GM19372 (cell line): ENCODE measurements at regions not wholly inside any gene's neighbourhood (a gene's known extent, or its start where the extent isn't known, plus 50 kb on each side); places are given as distances from the start of the nearest gene placed in this dataset.
"Not testable (repeated sequence)": the region's sequence is repeated elsewhere in the genome, so short reads cannot be mapped to it uniquely, and the experiment has no call there.

Experiments
- ATAC-seq: cut with Tn5 transposase; IDR thresholded peaks from one replicate; pipeline ENCODE4 v1.9.1; 2021; ENCODE audit warnings: mild to moderate bottlenecking, low read depth, moderate library complexity; ENCODE audit not compliant: unreplicated experiment

DNA sequence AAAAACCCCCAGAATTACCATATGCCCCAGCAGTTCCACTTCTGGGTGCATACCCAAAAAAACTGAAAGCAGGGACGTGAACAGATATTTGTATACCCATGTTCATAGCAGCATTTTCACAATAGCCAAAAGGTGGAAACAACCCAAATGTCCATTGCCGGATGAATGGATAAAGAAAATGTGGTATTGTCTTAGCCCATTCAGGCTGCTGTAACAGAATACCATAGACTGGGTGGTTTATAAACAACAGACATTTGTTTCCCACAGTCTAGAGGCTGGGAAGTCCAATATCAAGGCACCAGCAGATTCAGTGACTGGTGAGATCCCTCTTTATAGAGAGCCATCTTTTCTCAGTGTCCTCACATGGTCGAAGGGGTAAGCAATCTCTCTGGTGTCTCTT is 182.1 kb upstream of the ANKRD28 start:
- no peak for ATAC-seq

- ATAC-seq = no peak
Measured at GRCh38 chr3:15982243-15982642, 184.5 kb upstream of the ANKRD28 start.

DNA sequence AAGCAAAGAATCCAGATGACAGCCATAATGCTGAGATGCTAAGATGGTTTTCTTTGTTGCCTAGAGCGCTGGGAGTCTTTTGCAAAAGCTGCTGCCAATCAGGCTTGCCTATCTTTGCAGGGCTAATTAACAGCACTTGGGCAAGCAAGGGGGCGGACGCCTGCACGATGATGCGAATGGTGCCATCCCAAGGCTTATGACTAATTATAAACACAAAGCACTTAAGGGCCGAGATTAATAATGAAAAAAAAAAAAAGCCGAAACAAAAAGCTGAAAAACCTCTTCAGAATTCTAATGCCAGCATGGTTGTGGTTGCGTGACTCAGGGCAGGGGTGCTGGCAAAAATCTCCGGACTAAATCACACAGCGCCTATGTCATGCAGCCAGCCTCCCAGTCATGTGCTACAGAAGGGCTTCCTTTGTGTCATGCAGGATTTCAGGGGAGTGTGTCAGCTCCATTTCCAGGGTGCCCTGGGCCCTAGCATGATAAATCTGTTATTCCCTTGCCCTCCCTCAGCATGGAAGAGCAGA is 185.0 kb upstream of the ANKRD28 start:
- no peak for ATAC-seq

DNA sequence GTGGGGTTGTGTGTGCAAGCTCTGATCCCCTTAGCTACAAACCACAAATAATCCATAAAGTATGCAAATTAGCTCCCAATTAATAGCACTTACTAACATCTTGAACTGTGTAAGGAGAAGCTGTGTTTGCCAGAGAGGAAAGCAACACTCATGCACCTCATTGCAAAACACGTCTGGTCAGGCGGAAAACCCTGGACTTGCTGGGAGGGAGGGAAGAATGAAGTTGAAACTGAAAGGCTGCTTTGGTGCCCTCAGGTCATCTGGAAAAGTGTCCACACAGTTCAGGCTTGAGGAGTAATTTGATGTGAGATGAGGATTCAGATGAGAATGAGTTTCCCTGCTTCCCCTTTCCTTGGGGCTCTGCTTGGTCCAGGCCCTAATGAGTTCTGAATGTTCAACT is 185.5 kb upstream of the ANKRD28 start:
- no peak for ATAC-seq

- ATAC-seq = no peak
Measured at GRCh38 chr3:15983693-15984092, 185.9 kb upstream of the ANKRD28 start.

DNA sequence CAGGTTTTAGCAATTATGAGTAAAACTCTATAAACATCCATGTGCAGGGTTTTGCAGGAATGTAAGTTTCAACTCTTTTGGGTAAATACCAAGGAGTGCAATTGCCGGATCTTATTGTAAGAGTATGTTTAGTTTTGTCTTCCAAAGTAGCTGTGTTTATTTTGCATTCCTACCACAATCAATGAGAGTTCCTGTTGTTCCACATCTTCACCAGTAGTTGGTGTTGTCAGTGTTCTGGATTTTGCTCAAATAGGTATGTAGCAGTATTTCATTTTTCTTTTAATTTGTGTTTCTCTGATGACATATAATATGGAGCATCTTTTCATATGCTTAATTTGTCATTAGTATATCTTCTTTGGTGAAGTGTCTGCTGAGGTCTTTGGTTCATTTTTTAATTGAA is 185.1 kb upstream of the GALNT15 start:
- ATAC-seq = no peak

GRCh38 chr3:15993660-15994059 is 180.8 kb upstream of the GALNT15 start:
- not testable (repeated sequence) for ATAC-seq

DNA sequence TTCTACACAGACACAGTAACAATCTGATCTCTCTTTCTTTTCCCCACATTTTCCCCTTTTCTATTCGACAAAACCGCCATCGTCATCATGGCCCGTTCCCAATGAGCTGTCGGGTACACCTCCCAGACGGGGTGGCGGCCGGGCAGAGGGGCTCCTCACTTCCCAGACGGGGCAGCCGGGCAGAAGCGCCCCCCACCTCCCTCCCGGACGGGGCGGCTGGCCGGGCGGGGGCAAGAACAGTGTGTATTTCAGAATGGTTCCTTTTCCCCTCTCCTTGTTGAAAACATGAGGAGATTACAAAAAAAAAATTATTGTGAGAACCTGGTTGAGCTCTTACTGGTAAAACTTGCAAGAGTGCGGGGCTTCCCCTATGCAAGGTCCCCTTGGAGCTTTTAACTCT is 178.0 kb upstream of the GALNT15 start:
- ATAC-seq = not testable (repeated sequence)

- no peak for ATAC-seq
Measured at GRCh38 chr3:15997274-15997943, 177.1 kb upstream of the GALNT15 start.

- no peak for ATAC-seq
Measured at GRCh38 chr3:15998911-15999310, 175.6 kb upstream of the GALNT15 start.

DNA sequence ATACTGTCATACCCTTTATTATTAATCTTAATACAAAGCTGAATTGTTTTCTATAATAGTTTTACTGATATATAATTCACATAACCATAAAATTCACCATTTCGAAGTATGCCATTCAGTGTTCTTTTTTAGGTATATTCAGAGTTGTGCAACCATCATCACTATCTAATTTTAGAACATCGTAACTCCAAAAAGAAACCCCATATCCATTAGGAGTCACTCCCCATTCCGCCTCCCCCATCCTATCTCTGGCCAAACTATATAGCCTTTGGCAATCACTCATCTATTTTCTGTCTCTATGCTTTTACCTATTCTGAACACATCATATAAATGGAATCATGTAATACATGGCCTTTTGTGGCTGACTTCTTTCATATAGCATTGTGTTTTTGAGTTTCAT is 169.7 kb upstream of the GALNT15 start:
- ATAC-seq = no peak

DNA sequence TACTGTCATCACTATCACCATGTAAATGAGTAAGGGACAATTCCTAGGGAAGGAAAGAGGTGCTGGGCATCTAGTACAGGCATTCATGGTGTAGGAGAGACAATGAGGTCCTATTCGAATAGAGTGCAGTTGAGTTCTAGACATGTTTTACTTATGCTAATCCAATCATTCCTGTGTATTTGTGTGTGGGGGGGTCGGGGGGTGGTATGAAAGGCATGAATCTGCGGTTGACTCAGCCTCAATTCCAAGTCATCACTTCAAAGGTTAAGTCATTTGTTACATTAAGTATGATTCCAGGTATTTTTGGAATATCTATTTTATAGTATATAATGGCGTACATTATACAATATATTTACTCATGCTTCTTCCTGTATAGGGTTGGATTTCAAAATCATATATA is 163.1 kb upstream of the GALNT15 start:
- ATAC-seq = no peak

DNA sequence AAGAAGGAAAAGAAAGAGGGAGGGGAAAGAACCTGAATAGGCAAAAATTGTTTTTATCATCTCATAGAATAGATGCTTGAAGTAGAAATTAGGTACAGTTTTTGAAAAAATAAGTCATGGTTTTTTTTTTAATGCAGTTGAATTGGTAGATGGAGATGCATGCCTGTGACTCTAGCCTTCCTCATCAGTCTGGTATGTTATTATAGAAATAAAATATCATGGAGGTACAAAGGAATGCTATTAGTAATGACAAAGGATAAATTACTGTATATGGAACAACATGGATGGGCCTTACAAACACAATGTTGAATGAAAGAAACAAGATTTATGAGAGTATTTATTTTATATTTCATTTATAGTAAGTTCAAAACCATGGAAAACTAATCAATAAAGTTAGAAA is 162.4 kb upstream of the GALNT15 start:
- no peak for ATAC-seq

DNA sequence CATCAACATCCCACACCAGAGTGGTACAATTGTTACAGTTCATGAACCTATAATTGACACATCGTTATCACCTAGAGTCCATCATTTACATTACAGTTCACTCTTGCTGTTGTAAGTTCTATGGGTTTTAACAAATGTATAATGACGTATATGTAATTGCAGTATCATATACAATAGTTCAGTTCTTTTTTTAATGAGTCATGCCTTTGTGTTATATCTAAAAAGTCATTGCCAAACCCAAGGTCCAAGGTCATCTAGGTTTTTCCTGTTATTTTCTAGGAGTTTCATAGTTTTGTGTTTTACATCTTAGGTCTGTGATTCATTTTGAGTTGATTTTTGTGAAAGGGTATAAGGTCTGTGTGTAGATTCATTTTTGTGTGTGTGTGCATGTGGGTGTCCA is 160.9 kb upstream of the GALNT15 start:
- ATAC-seq = no peak

DNA sequence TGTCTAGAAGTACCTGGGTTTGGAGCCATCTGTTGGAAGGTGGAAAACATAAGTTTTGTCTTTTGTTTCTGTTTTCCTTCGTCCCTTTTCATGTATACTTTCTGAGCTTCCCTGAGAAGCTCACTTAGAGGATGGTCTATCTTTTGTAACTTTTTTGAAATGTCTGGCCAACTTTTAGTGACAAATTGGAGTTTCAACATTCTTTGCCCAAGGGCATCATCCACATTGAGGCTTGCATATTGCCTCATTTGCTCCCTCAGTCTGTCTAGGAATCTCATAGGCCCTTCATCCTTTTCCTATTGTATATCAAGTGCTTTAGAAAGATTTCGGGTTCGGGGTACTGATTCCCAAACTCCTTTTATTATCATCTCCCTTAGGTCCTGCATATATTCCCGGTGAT is 152.7 kb upstream of the GALNT15 start:
- not testable (repeated sequence) for ATAC-seq

- ATAC-seq = not testable (repeated sequence)
Measured at GRCh38 chr3:16023881-16024280, 150.6 kb upstream of the GALNT15 start.

DNA sequence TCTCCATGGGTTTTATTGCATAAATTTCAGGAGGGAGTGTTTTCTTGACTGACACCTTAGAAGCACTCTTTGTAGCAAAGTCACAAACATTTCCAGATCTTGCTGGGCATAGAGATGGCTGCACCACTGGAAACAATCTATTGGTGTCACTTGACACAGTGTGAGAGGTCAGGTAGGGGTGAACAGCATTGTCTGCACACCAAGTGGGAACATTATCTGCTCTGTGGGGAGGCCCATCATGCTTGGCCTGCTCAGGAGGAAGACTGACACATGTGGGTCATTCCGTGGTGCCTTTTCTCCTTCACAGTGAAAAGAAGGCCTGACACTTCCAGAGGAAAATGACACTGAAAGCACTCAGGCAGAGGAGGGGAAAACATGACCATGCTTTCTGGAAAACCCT is 149.9 kb upstream of the GALNT15 start:
- no peak for ATAC-seq

DNA sequence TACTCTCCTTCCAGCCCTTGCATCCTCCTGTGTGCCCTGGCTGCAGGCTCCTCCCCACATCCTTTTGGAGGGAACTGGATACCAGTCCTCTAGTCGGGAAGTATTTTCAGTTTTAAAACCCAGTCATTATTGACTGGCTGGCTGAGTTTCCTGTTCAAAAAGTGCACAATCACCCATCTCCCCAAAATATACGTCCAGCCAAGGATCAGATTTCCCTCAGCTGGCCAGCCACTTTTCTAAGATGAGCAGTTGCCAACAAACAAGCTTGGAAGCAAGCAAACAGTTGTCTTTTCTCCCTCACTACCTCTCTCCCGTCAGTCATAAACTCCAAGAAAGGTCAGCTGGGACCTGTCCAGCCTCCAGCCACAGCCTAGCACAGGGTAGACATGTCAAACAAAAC is 147.7 kb upstream of the GALNT15 start:
- ATAC-seq = no peak

DNA sequence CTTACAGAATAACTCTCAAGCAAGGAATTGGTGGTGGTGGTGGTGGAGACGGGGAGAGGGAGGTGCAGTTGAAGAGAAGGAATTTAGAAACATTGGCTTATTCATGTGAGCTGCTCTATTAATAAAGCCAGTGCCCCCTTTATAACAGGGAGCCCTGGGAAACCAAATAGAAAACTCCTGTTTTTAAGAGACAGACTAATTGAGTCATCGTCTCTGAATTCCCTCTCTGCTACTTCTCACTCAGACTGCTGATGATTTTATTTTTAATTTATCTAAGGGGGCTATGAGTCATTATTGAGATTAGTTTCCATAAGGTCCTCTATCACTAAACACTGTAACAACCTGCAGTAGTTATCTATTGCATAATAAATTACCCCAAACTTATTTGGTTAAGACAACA is 145.9 kb upstream of the GALNT15 start:
- ATAC-seq = no peak

GRCh38 chr3:16030342-16030741 is 144.1 kb upstream of the GALNT15 start:
- ATAC-seq = no peak

- no peak for ATAC-seq
Measured at GRCh38 chr3:16031434-16031833, 143.0 kb upstream of the GALNT15 start.

DNA sequence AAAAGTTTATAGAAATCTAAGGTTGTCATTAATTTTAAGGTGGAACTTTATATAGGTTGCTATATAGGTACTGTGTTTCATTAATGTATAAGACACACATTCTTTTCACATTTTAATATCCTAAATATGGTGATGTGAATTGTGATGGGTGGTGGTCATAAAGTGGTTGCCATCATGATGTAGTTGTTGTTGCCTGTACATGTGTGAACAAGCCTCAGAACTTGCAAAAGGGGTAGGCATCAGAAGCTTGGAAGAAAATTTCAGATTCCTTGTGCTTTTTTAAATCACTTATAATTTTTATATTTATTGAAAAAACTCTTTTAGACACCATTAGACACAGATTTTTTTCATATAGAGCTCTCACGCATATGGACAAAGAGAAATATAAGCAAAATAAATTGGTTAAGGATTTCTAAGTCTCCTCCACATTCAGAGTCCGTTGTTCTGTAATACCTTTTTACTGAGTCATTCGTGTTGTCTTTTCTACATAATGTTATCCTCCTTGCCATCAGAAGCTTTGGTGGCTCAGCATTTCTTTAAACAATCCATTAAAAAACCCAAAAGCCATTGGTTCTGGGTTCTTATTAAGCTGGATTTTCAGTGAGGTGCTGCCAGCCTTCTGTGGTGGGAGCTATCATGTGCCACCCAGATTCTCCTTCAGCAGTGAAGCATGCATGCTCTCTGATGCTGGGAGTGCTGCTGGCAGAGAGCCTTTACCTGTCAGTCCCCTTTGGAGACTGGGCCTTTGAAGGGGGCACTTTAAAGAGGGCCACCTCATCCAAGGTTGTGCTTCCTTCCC is 140.4 kb upstream of the GALNT15 start:
- ATAC-seq = no peak
